Hepatocyte (in vitro differentiated cells): ENCODE measurements at regions not wholly inside any gene's neighbourhood (a gene's known extent, or its start where the extent isn't known, plus 50 kb on each side); places are given as distances from the start of the nearest gene placed in this dataset.

Experiments used
- DNase-seq: peaks from one replicate; pipeline ENCODE4 v3.0.0-alpha.2; 2016; ENCODE audit warnings: low spot score
- H2AFZ ChIP-seq: fragments of 200-600 bp; sonication (generic); 2 replicates; pipeline ENCODE4 v1.6.0; 2016; ENCODE audit warnings: antibody characterized with exemption, mild to moderate bottlenecking
- H3K27ac ChIP-seq: fragments of 200-600 bp; sonication (generic); 2 replicates; pipeline ENCODE4 v1.5.1; 2016; ENCODE audit warnings: mild to moderate bottlenecking
- H3K27me3 ChIP-seq: fragments of 200-600 bp; sonication (generic); 2 replicates; pipeline ENCODE4 v1.6.1; 2016
- H3K36me3 ChIP-seq: fragments of 200-600 bp; sonication (generic); replicated peaks from 2 replicates; pipeline ENCODE4 v1.5.1; 2016; ENCODE audit warnings: low read depth; ENCODE audit not compliant: insufficient read depth
- H3K4me1 ChIP-seq: fragments of 200-600 bp; sonication (generic); 2 replicates; pipeline ENCODE4 v1.5.1; 2016; ENCODE audit warnings: mild to moderate bottlenecking, moderate library complexity; ENCODE audit not compliant: insufficient read depth
- H3K4me2 ChIP-seq: fragments of 200-600 bp; sonication (generic); 2 replicates; pipeline ENCODE4 v1.6.0; 2016
- H3K4me3 ChIP-seq: fragments of 200-600 bp; sonication (generic); 2 replicates; pipeline ENCODE4 v1.5.1; 2016; ENCODE audit warnings: mild to moderate bottlenecking
- H3K79me2 ChIP-seq: fragments of 200-600 bp; sonication (generic); 2 replicates; pipeline ENCODE4 v1.6.0; 2017; ENCODE audit warnings: mild to moderate bottlenecking
- H3K9me2 ChIP-seq: fragments of 200-600 bp; sonication (generic); replicated peaks from 2 replicates; pipeline ENCODE4 v1.6.0; 2017; ENCODE audit warnings: mild to moderate bottlenecking; ENCODE audit not compliant: insufficient read depth
- H3K9me3 ChIP-seq: fragments of 200-600 bp; sonication (generic); 2 replicates; pipeline ENCODE4 v1.5.1; 2016; ENCODE audit warnings: low read depth, mild to moderate bottlenecking
- H4K20me1 ChIP-seq: fragments of 200-600 bp; sonication (generic); 2 replicates; pipeline ENCODE4 v1.6.0; 2016; ENCODE audit warnings: mild to moderate bottlenecking; ENCODE audit not compliant: insufficient read depth, poor library complexity, severe bottlenecking
- EZH2 ChIP-seq: fragments of 200-600 bp; sonication (generic); IDR thresholded peaks from 2 replicates; pipeline ENCODE4 v1.6.1; 2016; ENCODE audit warnings: antibody characterized with exemption, mild to moderate bottlenecking, borderline replicate concordance
- EZH2phosphoT487 ChIP-seq: fragments of 200-600 bp; sonication (generic); IDR thresholded peaks from one replicate; pipeline ENCODE4 v1.6.1; 2018; ENCODE audit warnings: antibody characterized with exemption, mild to moderate bottlenecking, low read depth, moderate library complexity; ENCODE audit not compliant: unreplicated experiment, severe bottlenecking
- WGBS: methylation state at CpG from one replicate; pipeline ENCODE4 v1.1.6; 2016; ENCODE audit warnings: low lambda C conversion rate; ENCODE audit errors: missing lambda C conversion rate; 5-methylcytosine and 5-hydroxymethylcytosine counted together
- TF ChIP-seq, protein P1 (sequence below): fragments of 200-600 bp; sonication (generic); IDR thresholded peaks from 2 replicates; pipeline ENCODE4 v1.5.1; 2016; ENCODE audit warnings: antibody characterized with exemption, mild to moderate bottlenecking; ENCODE audit not compliant: poor library complexity

DNA sequence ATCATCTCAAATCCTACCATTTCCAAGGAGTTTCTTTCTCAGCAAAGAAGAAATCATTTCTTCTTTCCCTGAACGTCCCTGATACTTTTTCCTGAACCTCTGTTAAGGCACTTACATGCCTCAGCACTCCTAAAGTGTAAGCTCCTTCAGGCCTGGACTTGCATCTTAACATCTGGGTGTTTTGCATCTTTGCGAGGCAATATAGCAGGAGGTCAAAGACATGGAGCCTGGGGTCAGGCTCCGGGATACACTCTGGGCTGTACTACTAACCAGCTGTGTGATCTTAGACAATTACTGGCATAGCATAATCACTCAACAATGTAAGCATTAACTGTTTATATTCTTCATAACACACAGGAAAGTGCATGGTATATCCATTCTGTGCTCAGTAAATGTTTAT lies 275.5 kb upstream of the BOD1L1 start:
- TF ChIP-seq EZH2 = no peak
- TF ChIP-seq, protein P1, sequence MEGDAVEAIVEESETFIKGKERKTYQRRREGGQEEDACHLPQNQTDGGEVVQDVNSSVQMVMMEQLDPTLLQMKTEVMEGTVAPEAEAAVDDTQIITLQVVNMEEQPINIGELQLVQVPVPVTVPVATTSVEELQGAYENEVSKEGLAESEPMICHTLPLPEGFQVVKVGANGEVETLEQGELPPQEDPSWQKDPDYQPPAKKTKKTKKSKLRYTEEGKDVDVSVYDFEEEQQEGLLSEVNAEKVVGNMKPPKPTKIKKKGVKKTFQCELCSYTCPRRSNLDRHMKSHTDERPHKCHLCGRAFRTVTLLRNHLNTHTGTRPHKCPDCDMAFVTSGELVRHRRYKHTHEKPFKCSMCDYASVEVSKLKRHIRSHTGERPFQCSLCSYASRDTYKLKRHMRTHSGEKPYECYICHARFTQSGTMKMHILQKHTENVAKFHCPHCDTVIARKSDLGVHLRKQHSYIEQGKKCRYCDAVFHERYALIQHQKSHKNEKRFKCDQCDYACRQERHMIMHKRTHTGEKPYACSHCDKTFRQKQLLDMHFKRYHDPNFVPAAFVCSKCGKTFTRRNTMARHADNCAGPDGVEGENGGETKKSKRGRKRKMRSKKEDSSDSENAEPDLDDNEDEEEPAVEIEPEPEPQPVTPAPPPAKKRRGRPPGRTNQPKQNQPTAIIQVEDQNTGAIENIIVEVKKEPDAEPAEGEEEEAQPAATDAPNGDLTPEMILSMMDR = no peak
- no peak for TF ChIP-seq EZH2phosphoT487
- WGBS = 73% methylated on average over 3 of the region's 3 CpGs

GRCh38 chr4:13903901-13904300 lies 276.4 kb upstream of the BOD1L1 start:
- no peaks in the 10 kb centered on the region for H4K20me1 ChIP-seq

More for the DNA sequence above, 275.5 kb upstream of the BOD1L1 start:
- no peaks in the 10 kb centered on the region for H4K20me1 ChIP-seq
- H3K9me3 ChIP-seq = no peaks in the 10 kb centered on the region
- no peak overlapping the region for H3K4me3 ChIP-seq
- H3K27ac ChIP-seq = no peak overlapping the region
- no peak for DNase-seq
- H3K27me3 ChIP-seq = no peaks in the 10 kb centered on the region
- H3K4me1 ChIP-seq = peaks cover 6% of the 10 kb centered on the region
- H3K4me2 ChIP-seq = no peak overlapping the region
- no peaks in the 10 kb centered on the region for H3K79me2 ChIP-seq
- H3K36me3 ChIP-seq = no peaks in the 10 kb centered on the region
- H2AFZ ChIP-seq = no peak overlapping the region
- H3K9me2 ChIP-seq = no peaks in the 10 kb centered on the region

GRCh38 chr4:13905543-13905942 lies 278.0 kb upstream of the BOD1L1 start:
- WGBS = 95% methylated on average over 5 of the region's 5 CpGs

More at GRCh38 chr4:13903901-13904300, 276.4 kb upstream of the BOD1L1 start:
- Histone ChIP-seq H3K4me2 (no peak overlapping the region), H3K79me2 (no peaks in the 10 kb centered on the region), H2AFZ (no peak overlapping the region), H3K4me1 (peaks cover 11% of the 10 kb centered on the region), H3K27me3 (no peaks in the 10 kb centered on the region), H3K9me2 (no peaks in the 10 kb centered on the region), H3K36me3 (no peaks in the 10 kb centered on the region), H3K27ac (no peak overlapping the region), H3K9me3 (no peaks in the 10 kb centered on the region), H3K4me3 (no peak overlapping the region)
- TF ChIP-seq EZH2phosphoT487 = no peak
- no peak for TF ChIP-seq EZH2
- TF ChIP-seq, protein P1 = no peak
- DNase-seq = no peak
- 68% methylated on average over 6 of the region's 6 CpGs for WGBS

More at GRCh38 chr4:13905543-13905942, 278.0 kb upstream of the BOD1L1 start:
- no peaks in the 10 kb centered on the region for H3K36me3 ChIP-seq
- TF ChIP-seq, protein P1 = no peak
- no peak for TF ChIP-seq EZH2
- TF ChIP-seq EZH2phosphoT487 = no peak
- H3K4me2 ChIP-seq = no peak overlapping the region
- peaks cover 11% of the 10 kb centered on the region for H3K4me1 ChIP-seq
- H3K9me2 ChIP-seq = no peaks in the 10 kb centered on the region
- H2AFZ ChIP-seq = no peak overlapping the region
- no peaks in the 10 kb centered on the region for H3K79me2 ChIP-seq
- no peak for DNase-seq
- no peaks in the 10 kb centered on the region for H3K27me3 ChIP-seq
- H4K20me1 ChIP-seq = no peaks in the 10 kb centered on the region
- no peak overlapping the region for H3K4me3 ChIP-seq
- no peaks in the 10 kb centered on the region for H3K9me3 ChIP-seq
- H3K27ac ChIP-seq = no peak overlapping the region
